Gastroesophageal sphincter (tissue), 4 donors: ENCODE measurements at regions not wholly inside any gene's neighbourhood (a gene's known extent, or its start where the extent isn't known, plus 50 kb on each side); places are given as distances from the start of the nearest gene placed in this dataset.

Experiments used
- ATAC-seq: fragments of 150-250 bp; one replicate; pipeline ENCODE4 v1.9.1; 2016; ENCODE audit warnings: mild to moderate bottlenecking, moderate library complexity
- H3K27ac ChIP-seq, 4 donors: fragments of 200-600 bp; sonication (generic) in 3 of 4; 1 replicate in 3 of 4; 2 replicates in 1 of 4; pipeline ENCODE4 v1.5.1; 2016 to 2019
- H3K27me3 ChIP-seq: fragments of 200-600 bp; sonication (generic); one replicate; pipeline ENCODE4 v1.5.1; 2019
- H3K36me3 ChIP-seq, 2 donors: fragments of 200-600 bp; sonication (generic); one replicate each; pipeline ENCODE4 v1.5.1; 2019; ENCODE audit warnings: control low read depth in 1 of 2
- H3K4me1 ChIP-seq, 3 donors: fragments of 200-600 bp; sonication (generic); 1 replicate in 2 of 3; 2 replicates in 1 of 3; pipeline ENCODE4 v1.5.1; 2016 to 2019; ENCODE audit warnings: control low read depth in 2 of 3
- H3K4me3 ChIP-seq, 2 donors: fragments of 200-600 bp; sonication (generic); one replicate each; pipeline ENCODE4 v1.5.1; 2019; ENCODE audit warnings: mild to moderate bottlenecking in 1 of 2, moderate library complexity in 1 of 2
- H3K9me3 ChIP-seq, 3 donors: fragments of 200-600 bp; sonication (generic); one replicate each; pipeline ENCODE4 v1.5.1; 2017 to 2019; ENCODE audit warnings: control low read depth in 2 of 3
- CTCF ChIP-seq, 4 experiments: fragments of 200-600 bp in 2 of 4; fragments of 450-650 bp in 2 of 4; sonication (generic) in 1 of 4; IDR thresholded peaks; one replicate each; pipeline ENCODE4 v1.5.1; 2017 to 2019; ENCODE audit warnings: antibody characterized with exemption in 4 of 4, mild to moderate bottlenecking in 2 of 4, moderate library complexity in 2 of 4
- EP300 ChIP-seq: sonication (generic); formaldehyde crosslinking; IDR thresholded peaks from one replicate; pipeline ENCODE4 v1.6.1; 2017; ENCODE audit warnings: antibody characterized with exemption, mild to moderate bottlenecking
- POLR2A ChIP-seq, 2 donors: fragments of 450-650 bp; IDR thresholded peaks; one replicate each; pipeline ENCODE4 v1.6.1; 2017; ENCODE audit warnings: antibody characterized with exemption in 2 of 2, mild to moderate bottlenecking in 2 of 2, moderate library complexity in 1 of 2
- POLR2AphosphoS5 ChIP-seq: sonication (generic); formaldehyde crosslinking; IDR thresholded peaks from one replicate; pipeline ENCODE4 v1.6.1; 2017; ENCODE audit warnings: antibody characterized with exemption
- WGBS, 2 donors: methylation state at CpG; one replicate each; pipeline ENCODE4 v1.1.5; 2018; ENCODE audit warnings: low coverage in 1 of 2; 5-methylcytosine and 5-hydroxymethylcytosine counted together

- no peak for TF ChIP-seq EP300
- TF ChIP-seq POLR2AphosphoS5: no peak
- no peak for TF ChIP-seq CTCF (IDR thresholded peaks at IDR 0.05)
- H3K27me3 ChIP-seq: no peaks in the 10 kb centered on the region
- no peak overlapping the region for H3K4me3 ChIP-seq
- no peaks in the 10 kb centered on the region for H3K36me3 ChIP-seq
- 61 to 72% methylated on average over 3 of the region's 5 CpGs for whole genome bisulfite sequencing, 2 donors
- no peak for ATAC-seq
- H3K9me3 ChIP-seq: no peaks in the 10 kb centered on the region
- H3K27ac ChIP-seq: no peak overlapping the region
- H3K4me1 ChIP-seq: no peaks in the 10 kb centered on the region
These were observed 95.9 kb upstream of the PMEPA1 start for GRCh38 chr20:57805747-57806146.

- no peak for ATAC-seq
- H3K27ac ChIP-seq: no peak overlapping the region
- TF ChIP-seq POLR2AphosphoS5: no peak
- no peak for TF ChIP-seq EP300
- no peak for TF ChIP-seq CTCF (IDR thresholded peaks at IDR 0.05)
- no peak for TF ChIP-seq POLR2A (IDR thresholded peaks at IDR 0.05)
- no peaks in the 10 kb centered on the region for H3K27me3 ChIP-seq
- H3K4me1 ChIP-seq: no peaks in the 10 kb centered on the region
- no peaks in the 10 kb centered on the region for H3K9me3 ChIP-seq
- WGBS, 2 donors: 50 to 63% methylated on average over 1 to 11 of the region's 14 CpGs
- H3K36me3 ChIP-seq: no peaks in the 10 kb centered on the region
- H3K4me3 ChIP-seq: no peak overlapping the region
These were observed 94.8 kb upstream of the PMEPA1 start for GRCh38 chr20:57804470-57805250.

- Histone ChIP-seq H3K27ac (no peak overlapping the region), H3K9me3 (no peaks in the 10 kb centered on the region), H3K4me1 (no peaks in the 10 kb centered on the region), H3K4me3 (no peak overlapping the region), H3K27me3 (no peaks in the 10 kb centered on the region), H3K36me3 (no peaks in the 10 kb centered on the region)
- WGBS, 2 donors: 97 to 100% methylated on average over 3 to 5 of the region's 10 CpGs
- TF ChIP-seq POLR2A (IDR thresholded peaks at IDR 0.05) (no peak), CTCF (IDR thresholded peaks at IDR 0.05) (no peak), EP300 (no peak), POLR2AphosphoS5 (no peak)
- ATAC-seq: no peak
These were observed 93.7 kb upstream of the PMEPA1 start for GRCh38 chr20:57803508-57804005.

- ATAC-seq: no peak
- Histone ChIP-seq H3K4me3 (no peak overlapping the region), H3K9me3 (no peaks in the 10 kb centered on the region), H3K4me1 (no peaks in the 10 kb centered on the region), H3K36me3 (no peaks in the 10 kb centered on the region), H3K27ac (no peak overlapping the region), H3K27me3 (no peaks in the 10 kb centered on the region)
- TF ChIP-seq POLR2AphosphoS5 (no peak), CTCF (IDR thresholded peaks at IDR 0.05) (no peak), POLR2A (IDR thresholded peaks at IDR 0.05) (no peak), EP300 (no peak)
- WGBS, 2 donors: 92 to 95% methylated on average over 3 to 7 of the region's 12 CpGs
These were observed 93.1 kb upstream of the PMEPA1 start for GRCh38 chr20:57802765-57803507.

GRCh38 chr20:57801581-57801980, 91.8 kb upstream of the PMEPA1 start:
- Histone ChIP-seq H3K27ac (no peak overlapping the region), H3K36me3 (no peaks in the 10 kb centered on the region), H3K4me1 (no peaks in the 10 kb centered on the region), H3K4me3 (no peak overlapping the region), H3K27me3 (no peaks in the 10 kb centered on the region), H3K9me3 (no peaks in the 10 kb centered on the region)
- 0% methylated on average over 1 of the region's 5 CpGs for WGBS, 2 donors
- no peak for TF ChIP-seq EP300
- no peak for TF ChIP-seq POLR2AphosphoS5
- no peak for TF ChIP-seq POLR2A (IDR thresholded peaks at IDR 0.05)
- TF ChIP-seq CTCF (IDR thresholded peaks at IDR 0.05): no peak
- no peak for ATAC-seq
